HG03039 (cell line): ENCODE measurements at regions not wholly inside any gene's neighbourhood (a gene's known extent, or its start where the extent isn't known, plus 50 kb on each side); places are given as distances from the start of the nearest gene placed in this dataset.
"Not testable (repeated sequence)": the region's sequence is repeated elsewhere in the genome, so short reads cannot be mapped to it uniquely, and the experiment has no call there.

ENCODE experiments used
- ATAC-seq: cut with Tn5 transposase; IDR thresholded peaks from one replicate; pipeline ENCODE4 v1.9.1; 2021; ENCODE audit warnings: mild to moderate bottlenecking, moderate library complexity; ENCODE audit not compliant: unreplicated experiment

GRCh38 chr6:11486959-11487358 is 50.6 kb upstream of the TMEM170B start:
- no peak for ATAC-seq

- ATAC-seq, result no peak
Observed at GRCh38 chr6:11486486-11486885, 51.1 kb upstream of the TMEM170B start.

- ATAC-seq, result no peak
Observed at GRCh38 chr6:11486051-11486450, 51.5 kb upstream of the TMEM170B start.

GRCh38 chr6:11485271-11485670 is 52.3 kb upstream of the TMEM170B start:
- no peak for ATAC-seq

GRCh38 chr6:11484441-11484840 is 53.1 kb upstream of the TMEM170B start:
- ATAC-seq, result no peak

GRCh38 chr6:11482616-11483015 is 54.9 kb upstream of the TMEM170B start:
- no peak for ATAC-seq

- ATAC-seq, result no peak
Observed at GRCh38 chr6:11480541-11480940, 57.0 kb upstream of the TMEM170B start.

GRCh38 chr6:11479296-11479695 is 58.3 kb upstream of the TMEM170B start:
- no peak for ATAC-seq

- ATAC-seq, result no peak
Observed at GRCh38 chr6:11478586-11478985, 59.0 kb upstream of the TMEM170B start.

GRCh38 chr6:11475016-11475415 is 62.5 kb upstream of the TMEM170B start:
- ATAC-seq, result no peak

- ATAC-seq, result no peak
Observed at GRCh38 chr6:11473008-11473740, 64.4 kb upstream of the TMEM170B start.

- no peak for ATAC-seq
Observed at GRCh38 chr6:11471261-11471660, 66.3 kb upstream of the TMEM170B start.

- ATAC-seq, result no peak
Observed at GRCh38 chr6:11469684-11470083, 67.9 kb upstream of the TMEM170B start.

GRCh38 chr6:11468271-11468670 is 69.3 kb upstream of the TMEM170B start:
- ATAC-seq, result not testable (repeated sequence)

GRCh38 chr6:11467364-11467763 is 70.2 kb upstream of the TMEM170B start:
- no peak for ATAC-seq

GRCh38 chr6:11463398-11463780 is 74.2 kb upstream of the TMEM170B start:
- no peak for ATAC-seq

- no peak for ATAC-seq
Observed at GRCh38 chr6:11462742-11463397, 74.7 kb upstream of the TMEM170B start.

GRCh38 chr6:11460837-11461661 is 76.5 kb upstream of the TMEM170B start:
- peak; percentile 56 for ATAC-seq

GRCh38 chr6:11460001-11460668 is 77.4 kb upstream of the TMEM170B start:
- no peak for ATAC-seq

- ATAC-seq, result peak; percentile 49
Observed at GRCh38 chr6:11459079-11459610, 78.4 kb upstream of the TMEM170B start.

- ATAC-seq, result no peak
Observed at GRCh38 chr6:11458509-11458908, 79.0 kb upstream of the TMEM170B start.
